ENCODE measurements at regions not wholly inside any gene's neighbourhood (a gene's known extent, or its start where the extent isn't known, plus 50 kb on each side); places are given as distances from the start of the nearest gene placed in this dataset.

- intact Hi-C loops (cut with micrococcal nuclease) = no loop called here
These were observed 343.5 kb downstream of the PDCD6IP start for GRCh38 chr3:34141841-34142337.

GRCh38 chr3:34145796-34146195, 347.4 kb downstream of the PDCD6IP start:
- H3K4me1 Mint-ChIP-seq = no peaks in the 10 kb centered on the region
- ChIA-PET CTCF (no interaction called here), POLR2A (no interaction called here)
- Histone ChIP-seq H3K4me3 (ENCODE audit: low read length) (no peak overlapping the region), H3K27ac (ENCODE audit: low read depth, low read length) (no peak overlapping the region), H3K4me1 (ENCODE audit: control insufficient read depth in 2 of 2, insufficient read depth in 2 of 2, low read length in 2 of 2) (no peaks in the 10 kb centered on the region), H3K36me3 (ENCODE audit: control insufficient read depth in 2 of 3, insufficient read depth in 3 of 3, low read length in 3 of 3) (no peaks in the 10 kb centered on the region), H3K27me3 (ENCODE audit: control insufficient read depth in 2 of 2, insufficient read depth in 2 of 2, low read length in 2 of 2) (no peaks in the 10 kb centered on the region), H3K9me3 (ENCODE audit: control insufficient read depth in 2 of 3, low read length in 3 of 3) (no peaks in the 10 kb centered on the region)
- no peak overlapping the region for H3K4me3 Mint-ChIP-seq
- DNase-seq (no peak), ATAC-seq (no peak)
- intact Hi-C loops (cut with micrococcal nuclease) = no loop called here
- peaks cover 0 to 3% (median 0%) of the 10 kb centered on the region in 11 donors for H3K9me3 Mint-ChIP-seq
- H3K36me3 Mint-ChIP-seq = no peaks in the 10 kb centered on the region
- H3K27me3 Mint-ChIP-seq = peaks cover 0 to 8% (median 0%) of the 10 kb centered on the region in 5 donors
- no peak overlapping the region for H3K27ac Mint-ChIP-seq

More at GRCh38 chr3:34141841-34142337, 343.5 kb downstream of the PDCD6IP start:
- Histone ChIP-seq H3K27me3 (ENCODE audit: control insufficient read depth in 2 of 2, insufficient read depth in 2 of 2, low read length in 2 of 2) (no peaks in the 10 kb centered on the region), H3K4me3 (ENCODE audit: low read length) (no peak overlapping the region), H3K27ac (ENCODE audit: low read depth, low read length) (no peak overlapping the region), H3K4me1 (ENCODE audit: control insufficient read depth in 2 of 2, insufficient read depth in 2 of 2, low read length in 2 of 2) (no peaks in the 10 kb centered on the region), H3K9me3 (ENCODE audit: control insufficient read depth in 2 of 3, low read length in 3 of 3) (no peaks in the 10 kb centered on the region), H3K36me3 (ENCODE audit: control insufficient read depth in 2 of 3, insufficient read depth in 3 of 3, low read length in 3 of 3) (no peaks in the 10 kb centered on the region)
- POLR2A ChIA-PET = no interaction called here
- Mint-ChIP-seq H3K4me1 (no peaks in the 10 kb centered on the region), H3K36me3 (no peaks in the 10 kb centered on the region), H3K4me3 (no peak overlapping the region), H3K27me3 (peaks cover 0 to 8% (median 0%) of the 10 kb centered on the region in 5 donors), H3K9me3 (peaks cover 2 to 14% (median 5%) of the 10 kb centered on the region in 11 donors), H3K27ac (no peak overlapping the region)
- CTCF ChIA-PET = no interaction called here
- ATAC-seq (no peak), DNase-seq (no peak)

GRCh38 chr3:34146596-34146995, 348.2 kb downstream of the PDCD6IP start:
- peaks cover 0 to 8% (median 0%) of the 10 kb centered on the region in 5 donors for H3K27me3 Mint-ChIP-seq
- Histone ChIP-seq H3K27ac (ENCODE audit: low read depth, low read length) (no peak overlapping the region), H3K4me3 (ENCODE audit: low read length) (no peak overlapping the region), H3K27me3 (ENCODE audit: control insufficient read depth in 2 of 2, insufficient read depth in 2 of 2, low read length in 2 of 2) (no peaks in the 10 kb centered on the region), H3K36me3 (ENCODE audit: control insufficient read depth in 2 of 3, insufficient read depth in 3 of 3, low read length in 3 of 3) (no peaks in the 10 kb centered on the region), H3K9me3 (ENCODE audit: control insufficient read depth in 2 of 3, low read length in 3 of 3) (no peaks in the 10 kb centered on the region), H3K4me1 (ENCODE audit: control insufficient read depth in 2 of 2, insufficient read depth in 2 of 2, low read length in 2 of 2) (no peaks in the 10 kb centered on the region)
- no peaks in the 10 kb centered on the region for H3K36me3 Mint-ChIP-seq
- DNase-seq (no peak), ATAC-seq (no peak)
- intact Hi-C loops (cut with micrococcal nuclease) = no loop called here
- H3K4me3 Mint-ChIP-seq = no peak overlapping the region
- ChIA-PET POLR2A (no interaction called here), CTCF (no interaction called here)
- H3K27ac Mint-ChIP-seq = no peak overlapping the region
- H3K9me3 Mint-ChIP-seq = peaks cover 0 to 3% (median 0%) of the 10 kb centered on the region in 11 donors
- H3K4me1 Mint-ChIP-seq = no peaks in the 10 kb centered on the region

- H3K36me3 ChIP-seq (ENCODE audit: control insufficient read depth in 2 of 3, insufficient read depth in 3 of 3, low read length in 3 of 3) = no peaks in the 10 kb centered on the region
- no peaks in the 10 kb centered on the region for H3K9me3 Mint-ChIP-seq
- H3K27ac Mint-ChIP-seq = no peak overlapping the region
- intact Hi-C loops (cut with micrococcal nuclease) = no loop called here
- H3K4me3 Mint-ChIP-seq = no peak overlapping the region
- no peaks in the 10 kb centered on the region for H3K4me1 ChIP-seq (ENCODE audit: control insufficient read depth in 2 of 2, insufficient read depth in 2 of 2, low read length in 2 of 2)
- no peak overlapping the region for H3K27ac ChIP-seq (ENCODE audit: low read depth, low read length)
- DNase-seq (no peak), ATAC-seq (no peak)
- CTCF ChIA-PET = no interaction called here
- H3K27me3 Mint-ChIP-seq = peaks cover 0 to 8% (median 1%) of the 10 kb centered on the region in 5 donors
- H3K9me3 ChIP-seq (ENCODE audit: control insufficient read depth in 2 of 3, low read length in 3 of 3) = no peaks in the 10 kb centered on the region
- H3K4me1 Mint-ChIP-seq = no peaks in the 10 kb centered on the region
- H3K27me3 ChIP-seq (ENCODE audit: control insufficient read depth in 2 of 2, insufficient read depth in 2 of 2, low read length in 2 of 2) = no peaks in the 10 kb centered on the region
- H3K36me3 Mint-ChIP-seq = no peaks in the 10 kb centered on the region
- POLR2A ChIA-PET = no interaction called here
- H3K4me3 ChIP-seq (ENCODE audit: low read length) = no peak overlapping the region
These were observed 352.6 kb downstream of the PDCD6IP start for GRCh38 chr3:34150992-34151391.

- no peak overlapping the region for H3K4me3 Mint-ChIP-seq
- intact Hi-C loops (cut with micrococcal nuclease) = no loop called here
These were observed 354.2 kb downstream of the PDCD6IP start for GRCh38 chr3:34152656-34153055.

GRCh38 chr3:34155108-34155507, 356.7 kb downstream of the PDCD6IP start:
- Histone ChIP-seq H3K4me3 (ENCODE audit: low read length) (no peak overlapping the region), H3K9me3 (ENCODE audit: control insufficient read depth in 2 of 3, low read length in 3 of 3) (no peaks in the 10 kb centered on the region), H3K27me3 (ENCODE audit: control insufficient read depth in 2 of 2, insufficient read depth in 2 of 2, low read length in 2 of 2) (no peaks in the 10 kb centered on the region), H3K4me1 (ENCODE audit: control insufficient read depth in 2 of 2, insufficient read depth in 2 of 2, low read length in 2 of 2) (no peaks in the 10 kb centered on the region), H3K27ac (ENCODE audit: low read depth, low read length) (no peak overlapping the region), H3K36me3 (ENCODE audit: control insufficient read depth in 2 of 3, insufficient read depth in 3 of 3, low read length in 3 of 3) (no peaks in the 10 kb centered on the region)
- no peak for ATAC-seq
- Mint-ChIP-seq H3K4me1 (no peaks in the 10 kb centered on the region), H3K27ac (no peak overlapping the region), H3K36me3 (no peaks in the 10 kb centered on the region), H3K27me3 (peaks cover 0 to 8% (median 0%) of the 10 kb centered on the region in 5 donors), H3K9me3 (no peaks in the 10 kb centered on the region), H3K4me3 (no peak overlapping the region)
- DNase-seq = no peak
- intact Hi-C loops (cut with micrococcal nuclease) = no loop called here
- CTCF ChIA-PET = no interaction called here
- POLR2A ChIA-PET = no interaction called here

More at GRCh38 chr3:34152656-34153055, 354.2 kb downstream of the PDCD6IP start:
- no peak overlapping the region for H3K27ac Mint-ChIP-seq
- ChIA-PET POLR2A (no interaction called here), CTCF (no interaction called here)
- Histone ChIP-seq H3K36me3 (ENCODE audit: control insufficient read depth in 2 of 3, insufficient read depth in 3 of 3, low read length in 3 of 3) (no peaks in the 10 kb centered on the region), H3K9me3 (ENCODE audit: control insufficient read depth in 2 of 3, low read length in 3 of 3) (no peaks in the 10 kb centered on the region), H3K27me3 (ENCODE audit: control insufficient read depth in 2 of 2, insufficient read depth in 2 of 2, low read length in 2 of 2) (no peaks in the 10 kb centered on the region), H3K4me1 (ENCODE audit: control insufficient read depth in 2 of 2, insufficient read depth in 2 of 2, low read length in 2 of 2) (no peaks in the 10 kb centered on the region), H3K4me3 (ENCODE audit: low read length) (no peak overlapping the region), H3K27ac (ENCODE audit: low read depth, low read length) (no peak overlapping the region)
- no peaks in the 10 kb centered on the region for H3K4me1 Mint-ChIP-seq
- DNase-seq = no peak
- no peaks in the 10 kb centered on the region for H3K36me3 Mint-ChIP-seq
- H3K9me3 Mint-ChIP-seq = no peaks in the 10 kb centered on the region
- H3K27me3 Mint-ChIP-seq = peaks cover 0 to 8% (median 0%) of the 10 kb centered on the region in 5 donors
- ATAC-seq = no peak

GRCh38 chr3:34155666-34156065, 357.2 kb downstream of the PDCD6IP start:
- Mint-ChIP-seq H3K4me1 (no peaks in the 10 kb centered on the region), H3K9me3 (no peaks in the 10 kb centered on the region), H3K27me3 (peaks cover 0 to 8% (median 0%) of the 10 kb centered on the region in 5 donors), H3K36me3 (no peaks in the 10 kb centered on the region), H3K27ac (no peak overlapping the region), H3K4me3 (no peak overlapping the region)
- Histone ChIP-seq H3K36me3 (ENCODE audit: control insufficient read depth in 2 of 3, insufficient read depth in 3 of 3, low read length in 3 of 3) (no peaks in the 10 kb centered on the region), H3K9me3 (ENCODE audit: control insufficient read depth in 2 of 3, low read length in 3 of 3) (no peaks in the 10 kb centered on the region), H3K27ac (ENCODE audit: low read depth, low read length) (no peak overlapping the region), H3K4me1 (ENCODE audit: control insufficient read depth in 2 of 2, insufficient read depth in 2 of 2, low read length in 2 of 2) (no peaks in the 10 kb centered on the region), H3K4me3 (ENCODE audit: low read length) (no peak overlapping the region), H3K27me3 (ENCODE audit: control insufficient read depth in 2 of 2, insufficient read depth in 2 of 2, low read length in 2 of 2) (no peaks in the 10 kb centered on the region)
- intact Hi-C loops (cut with micrococcal nuclease) = no loop called here
- ChIA-PET CTCF (no interaction called here), POLR2A (no interaction called here)
- DNase-seq (no peak), ATAC-seq (no peak)

All from naive thymus-derived CD4-positive, alpha-beta T cell (primary cell).